OCI-LY1 (cell line): ENCODE measurements at regions not wholly inside any gene's neighbourhood (a gene's known extent, or its start where the extent isn't known, plus 50 kb on each side); places are given as distances from the start of the nearest gene placed in this dataset.

Experiments used
- H2AFZ ChIP-seq: fragments of 200-600 bp; sonication (generic), shearing (Covaris generic); 2 replicates; pipeline ENCODE4 v1.6.0; 2014; ENCODE audit warnings: antibody characterized with exemption, mild to moderate bottlenecking, low read length
- H3F3A ChIP-seq: fragments of 200-600 bp; sonication (generic), shearing (Covaris generic); 2 replicates; pipeline ENCODE4 v1.6.0; 2014; ENCODE audit warnings: mild to moderate bottlenecking, antibody characterized with exemption, low read length, moderate library complexity; ENCODE audit not compliant: insufficient read depth
- H3K27ac ChIP-seq: fragments of 200-600 bp; sonication (generic); 2 replicates; pipeline ENCODE4 v1.5.1; 2014; ENCODE audit warnings: low read length, mixed run types, mild to moderate bottlenecking, low read depth; ENCODE audit not compliant: poor library complexity, severe bottlenecking
- H3K27me3 ChIP-seq: fragments of 200-600 bp; sonication (generic); 2 replicates; pipeline ENCODE4 v1.6.0; 2014; ENCODE audit warnings: antibody characterized with exemption, mild to moderate bottlenecking, low read length, moderate library complexity; ENCODE audit not compliant: insufficient read depth
- H3K36me3 ChIP-seq: fragments of 200-600 bp; sonication (generic); 2 replicates; pipeline ENCODE4 v1.6.1; 2014; ENCODE audit warnings: mild to moderate bottlenecking, antibody characterized with exemption, low read length, moderate library complexity, mixed read lengths; ENCODE audit not compliant: insufficient read depth
- H3K4me1 ChIP-seq: fragments of 200-600 bp; sonication (generic); 2 replicates; pipeline ENCODE4 v1.5.1; 2014; ENCODE audit warnings: mild to moderate bottlenecking, low read length, moderate library complexity; ENCODE audit not compliant: insufficient read depth, severe bottlenecking
- H3K4me2 ChIP-seq: fragments of 200-600 bp; sonication (generic), shearing (Covaris generic); 2 replicates; pipeline ENCODE4 v1.6.1; 2014; ENCODE audit warnings: low read length
- H3K4me3 ChIP-seq: fragments of 200-600 bp; sonication (generic); 2 replicates; pipeline ENCODE4 v1.5.1; 2014; ENCODE audit warnings: low read length, low read depth, mild to moderate bottlenecking, mixed read lengths; ENCODE audit not compliant: poor library complexity, severe bottlenecking
- H3K79me2 ChIP-seq: fragments of 200-600 bp; shearing (Covaris generic); 2 replicates; pipeline ENCODE4 v1.6.1; 2016; ENCODE audit warnings: mixed run types, low read length, mixed read lengths; ENCODE audit not compliant: insufficient read depth
- H3K9ac ChIP-seq: fragments of 200-600 bp; sonication (generic), shearing (Covaris generic); 2 replicates; pipeline ENCODE4 v1.6.1; 2014; ENCODE audit warnings: mild to moderate bottlenecking, low read length, mixed read lengths
- H3K9me2 ChIP-seq: fragments of 200-600 bp; sonication (generic), shearing (Covaris generic); 2 replicates; pipeline ENCODE4 v1.6.1; 2014; ENCODE audit warnings: low read depth, mild to moderate bottlenecking, low read length, mixed read lengths
- H3K9me3 ChIP-seq: fragments of 200-600 bp; shearing (Covaris generic); 2 replicates; pipeline ENCODE4 v1.6.1; 2014; ENCODE audit warnings: low read length, mixed read lengths
- H4K20me1 ChIP-seq: fragments of 200-600 bp; sonication (generic), shearing (Covaris generic); 2 replicates; pipeline ENCODE4 v1.6.0; 2016; ENCODE audit warnings: mild to moderate bottlenecking, low read length; ENCODE audit not compliant: insufficient read depth
- EZH2 ChIP-seq: fragments of 200-600 bp; sonication (generic), shearing (Covaris generic); IDR thresholded peaks from 2 replicates; pipeline ENCODE4 v1.8.0; 2017; ENCODE audit warnings: borderline replicate concordance, mixed run types, mild to moderate bottlenecking, antibody characterized with exemption, low read length, moderate library complexity, mixed read lengths
- TF ChIP-seq, protein P1 (sequence below): fragments of 200-600 bp; sonication (generic), shearing (Covaris generic); IDR thresholded peaks from 2 replicates; pipeline ENCODE4 v1.5.1; 2017; ENCODE audit warnings: mild to moderate bottlenecking, antibody characterized with exemption, low read length, moderate library complexity, mixed read lengths

DNA sequence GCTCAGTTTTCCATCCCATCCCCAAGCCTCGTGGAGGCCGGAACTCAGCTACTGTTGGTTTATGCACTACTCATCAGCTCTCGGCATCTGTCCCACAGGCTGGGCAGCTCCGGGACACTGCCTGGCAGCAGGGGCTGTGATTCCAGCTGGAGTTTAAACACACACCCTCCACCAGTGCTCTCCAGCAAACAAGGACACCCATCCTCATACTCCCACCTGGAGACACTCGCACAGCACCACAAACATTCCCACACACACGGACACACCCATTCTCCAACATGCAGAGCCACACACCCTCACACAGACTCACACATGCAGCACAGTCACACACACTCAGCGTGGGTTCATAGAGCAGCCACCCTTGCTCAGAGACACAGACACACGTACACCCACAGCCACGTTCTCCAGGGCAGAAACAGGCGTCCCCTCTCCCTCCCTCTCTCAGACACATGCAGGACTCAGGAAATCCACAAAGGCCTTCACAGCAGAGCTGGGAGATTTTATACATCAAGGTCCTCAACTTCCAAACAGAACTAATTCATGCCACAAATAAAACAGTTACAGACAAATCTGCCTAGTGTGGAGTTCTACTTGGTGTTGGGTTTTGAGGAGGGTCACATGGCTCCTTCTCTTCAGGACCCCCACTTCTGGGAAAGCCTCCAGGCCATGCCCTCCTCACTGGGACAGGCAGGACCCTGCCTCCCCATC is 785.4 kb downstream of the UQCRFS1 start:
- H3K4me1 ChIP-seq: peaks cover 68% of the 10 kb centered on the region
- no peaks in the 10 kb centered on the region for H3K9me2 ChIP-seq
- H3K79me2 ChIP-seq: no peaks in the 10 kb centered on the region
- H3K4me2 ChIP-seq: no peak overlapping the region
- no peak for TF ChIP-seq EZH2
- TF ChIP-seq, protein P1, sequence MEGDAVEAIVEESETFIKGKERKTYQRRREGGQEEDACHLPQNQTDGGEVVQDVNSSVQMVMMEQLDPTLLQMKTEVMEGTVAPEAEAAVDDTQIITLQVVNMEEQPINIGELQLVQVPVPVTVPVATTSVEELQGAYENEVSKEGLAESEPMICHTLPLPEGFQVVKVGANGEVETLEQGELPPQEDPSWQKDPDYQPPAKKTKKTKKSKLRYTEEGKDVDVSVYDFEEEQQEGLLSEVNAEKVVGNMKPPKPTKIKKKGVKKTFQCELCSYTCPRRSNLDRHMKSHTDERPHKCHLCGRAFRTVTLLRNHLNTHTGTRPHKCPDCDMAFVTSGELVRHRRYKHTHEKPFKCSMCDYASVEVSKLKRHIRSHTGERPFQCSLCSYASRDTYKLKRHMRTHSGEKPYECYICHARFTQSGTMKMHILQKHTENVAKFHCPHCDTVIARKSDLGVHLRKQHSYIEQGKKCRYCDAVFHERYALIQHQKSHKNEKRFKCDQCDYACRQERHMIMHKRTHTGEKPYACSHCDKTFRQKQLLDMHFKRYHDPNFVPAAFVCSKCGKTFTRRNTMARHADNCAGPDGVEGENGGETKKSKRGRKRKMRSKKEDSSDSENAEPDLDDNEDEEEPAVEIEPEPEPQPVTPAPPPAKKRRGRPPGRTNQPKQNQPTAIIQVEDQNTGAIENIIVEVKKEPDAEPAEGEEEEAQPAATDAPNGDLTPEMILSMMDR: no peak
- no peaks in the 10 kb centered on the region for H3K27me3 ChIP-seq
- H3K4me3 ChIP-seq: no peak overlapping the region
- no peaks in the 10 kb centered on the region for H3K9me3 ChIP-seq
- no peaks in the 10 kb centered on the region for H4K20me1 ChIP-seq
- no peak overlapping the region for H3K9ac ChIP-seq
- H3K36me3 ChIP-seq: no peaks in the 10 kb centered on the region; the same call in 1 of the 2 replicates
- no peak overlapping the region for H3K27ac ChIP-seq
- H3F3A ChIP-seq: no peaks in the 10 kb centered on the region
- H2AFZ ChIP-seq: no peak overlapping the region

DNA sequence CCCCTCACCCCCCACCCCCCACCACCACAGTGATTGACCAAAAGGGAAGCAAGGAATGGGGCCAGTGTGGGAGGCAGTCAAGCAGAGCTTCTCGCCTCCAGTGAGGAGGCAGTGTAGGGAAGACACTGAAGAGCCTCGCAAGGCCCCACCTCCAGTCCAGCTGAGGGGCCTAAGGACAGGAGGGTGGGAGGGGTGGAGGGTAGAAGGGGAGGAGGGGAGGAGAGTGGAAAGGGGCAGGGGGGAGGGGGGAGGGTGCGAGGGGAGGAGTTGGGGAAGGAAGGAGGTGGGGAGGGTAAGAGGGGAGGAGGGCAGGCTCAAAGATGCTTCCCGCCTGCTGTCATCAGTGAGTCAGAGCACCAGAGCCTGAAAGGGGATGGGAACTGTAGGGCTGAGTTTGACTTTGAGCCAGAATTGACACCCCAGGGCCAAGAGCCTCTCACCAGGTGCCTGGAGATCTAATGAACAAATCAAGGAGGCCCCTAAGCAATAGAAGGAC is 786.2 kb downstream of the UQCRFS1 start:
- Histone ChIP-seq H3K9me2 (no peaks in the 10 kb centered on the region), H4K20me1 (no peaks in the 10 kb centered on the region), H2AFZ (no peak overlapping the region), H3K27me3 (no peaks in the 10 kb centered on the region), H3F3A (no peaks in the 10 kb centered on the region), H3K79me2 (no peaks in the 10 kb centered on the region), H3K9me3 (no peaks in the 10 kb centered on the region), H3K4me3 (no peak overlapping the region), H3K4me2 (no peak overlapping the region), H3K9ac (no peak overlapping the region), H3K4me1 (peaks cover 76% of the 10 kb centered on the region), H3K36me3 (no peaks in the 10 kb centered on the region; the same call in 1 of the 2 replicates), H3K27ac (peak overlapping the region; percentile 87)
- no peak for TF ChIP-seq EZH2
- TF ChIP-seq, protein P1: no peak

DNA sequence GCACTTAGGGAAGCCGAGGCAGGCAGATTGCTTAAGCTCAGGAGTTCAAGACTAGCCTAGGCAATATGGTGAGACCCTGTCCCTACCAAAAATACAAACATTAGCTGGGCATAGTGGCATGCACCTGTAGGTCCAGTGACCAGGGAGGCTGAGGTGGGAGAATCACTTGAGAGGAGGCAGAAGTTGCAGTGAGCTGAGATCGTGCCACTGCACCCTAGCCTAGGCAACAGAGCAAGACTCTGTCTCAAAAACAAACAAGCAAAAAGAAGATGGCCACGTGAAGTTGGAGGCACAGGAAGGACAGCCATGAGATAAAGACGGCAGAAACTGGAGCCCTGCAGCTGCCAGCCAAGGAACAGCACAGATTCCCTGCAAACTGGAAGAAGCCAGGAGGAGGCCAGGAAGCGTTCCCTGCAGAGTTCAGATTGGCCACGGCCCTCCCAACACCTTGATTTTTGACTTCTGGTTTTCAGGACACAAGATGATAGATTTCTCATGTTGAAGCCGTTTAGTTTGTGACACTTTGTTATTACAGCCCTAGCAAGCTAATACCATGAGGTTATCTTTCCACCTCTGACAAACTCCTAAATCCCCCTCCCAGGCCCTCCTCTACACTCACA is 786.7 kb downstream of the UQCRFS1 start:
- H3K9ac ChIP-seq: no peak overlapping the region
- H3K9me2 ChIP-seq: no peaks in the 10 kb centered on the region
- no peak for TF ChIP-seq EZH2
- TF ChIP-seq, protein P1: no peak
- H3F3A ChIP-seq: no peaks in the 10 kb centered on the region
- peak overlapping the region; percentile 87 for H3K27ac ChIP-seq
- peaks cover 81% of the 10 kb centered on the region for H3K4me1 ChIP-seq
- no peaks in the 10 kb centered on the region for H3K79me2 ChIP-seq
- no peak overlapping the region for H2AFZ ChIP-seq
- H4K20me1 ChIP-seq: no peaks in the 10 kb centered on the region
- H3K27me3 ChIP-seq: no peaks in the 10 kb centered on the region
- no peaks in the 10 kb centered on the region; the same call in 1 of the 2 replicates for H3K36me3 ChIP-seq
- no peaks in the 10 kb centered on the region for H3K9me3 ChIP-seq
- no peak overlapping the region for H3K4me2 ChIP-seq
- H3K4me3 ChIP-seq: no peak overlapping the region
